Gastrocnemius medialis (tissue), 4 donors: ENCODE measurements at regions not wholly inside any gene's neighbourhood (a gene's known extent, or its start where the extent isn't known, plus 50 kb on each side); places are given as distances from the start of the nearest gene placed in this dataset.

Experiments used
- ATAC-seq, 2 donors: fragments of 150-250 bp; one replicate each; pipeline ENCODE4 v1.9.1; 2016
- DNase-seq, 2 donors: peaks; one replicate each; pipeline ENCODE4 v3.0.0-alpha.2; 2019
- H3K27ac ChIP-seq, 4 donors: fragments of 200-600 bp; sonication (generic); 1 replicate in 1 of 4; 2 replicates in 3 of 4; pipeline ENCODE4 v1.5.1; 2016 to 2018; ENCODE audit warnings: mild to moderate bottlenecking in 2 of 4, moderate library complexity in 1 of 4
- H3K27me3 ChIP-seq, 3 donors: fragments of 200-600 bp; sonication (generic) in 2 of 3; 1 replicate in 1 of 3; 2 replicates in 2 of 3; pipeline versions ENCODE4 v1.5.1 to v1.6.0; 2016 to 2019; ENCODE audit warnings: mild to moderate bottlenecking in 1 of 3, moderate library complexity in 1 of 3
- H3K36me3 ChIP-seq, 2 donors: fragments of 200-600 bp; sonication (generic) in 1 of 2; one replicate each; pipeline ENCODE4 v1.5.1; 2017 to 2018
- H3K4me1 ChIP-seq, 2 donors: fragments of 200-600 bp; sonication (generic) in 1 of 2; one replicate each; pipeline ENCODE4 v1.5.1; 2016 to 2017; ENCODE audit warnings: mild to moderate bottlenecking in 2 of 2
- H3K4me3 ChIP-seq, 4 donors: fragments of 200-600 bp; sonication (generic) in 3 of 4; 1 replicate in 1 of 4; 2 replicates in 3 of 4; pipeline ENCODE4 v1.5.1; 2016 to 2019; ENCODE audit warnings: mild to moderate bottlenecking in 2 of 4
- H3K9me3 ChIP-seq, 3 donors: fragments of 200-600 bp; sonication (generic) in 2 of 3; 1 replicate in 1 of 3; 2 replicates in 2 of 3; pipeline ENCODE4 v1.5.1; 2016 to 2019
- POLR2A ChIP-seq, 2 donors: fragments of 450-650 bp; IDR thresholded peaks; one replicate each; pipeline ENCODE4 v1.6.1; 2017; ENCODE audit warnings: antibody characterized with exemption in 2 of 2, mild to moderate bottlenecking in 2 of 2, moderate library complexity in 2 of 2
- in situ Hi-C, 4 donors: fragments of 200-750 bp; cut with MboI; loops; one replicate each; pipeline versions ENCODE4 v1.15.0 to v1.8.0; 2017; ENCODE audit warnings: low sequenced_read_pairs in 4 of 4
- intact Hi-C: fragments of 100-400 bp; cut with DNase I; formaldehyde crosslinking; loops from one replicate; pipeline ENCODE4 v1.15.1; 2023; ENCODE audit warnings: low total_unique reads
- TF ChIP-seq, protein P1 (sequence below), 5 experiments: fragments of 450-650 bp in 3 of 5; fragments of 200-600 bp in 2 of 5; sonication (generic) in 2 of 5; IDR thresholded peaks in 4 of 5; conservative IDR thresholded peaks in 1 of 5; 1 replicate in 4 of 5; 2 replicates in 1 of 5; pipeline ENCODE4 v1.5.1; 2016 to 2019; ENCODE audit warnings: antibody characterized with exemption in 5 of 5, mild to moderate bottlenecking in 3 of 5, moderate library complexity in 3 of 5

DNA sequence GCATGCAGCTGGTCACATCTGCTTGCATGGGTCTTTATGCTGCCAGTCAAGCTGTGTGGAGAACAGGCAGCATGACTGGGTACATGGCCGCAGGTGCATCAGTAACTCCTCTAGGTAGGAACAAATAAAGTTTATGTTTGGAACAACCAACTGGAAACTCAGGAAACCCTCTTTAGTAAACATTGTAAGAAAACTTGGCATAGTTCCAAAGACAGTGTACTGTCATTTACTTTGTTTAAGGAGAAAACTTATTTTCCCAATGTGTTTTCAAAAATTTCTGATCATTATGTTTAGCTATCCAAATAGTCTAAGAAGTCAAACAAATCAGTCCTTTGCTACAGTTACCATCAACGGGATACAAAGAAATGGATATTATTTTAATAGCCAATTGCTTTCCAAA lies 386.0 kb downstream of the CHSY3 start:
- no peaks in the 10 kb centered on the region for H3K4me1 ChIP-seq
- no peaks in the 10 kb centered on the region for H3K36me3 ChIP-seq
- no peaks in the 10 kb centered on the region for H3K27me3 ChIP-seq
- no peak overlapping the region for H3K4me3 ChIP-seq
- H3K27ac ChIP-seq: no peak overlapping the region
- intact Hi-C loops: no loop called here
- in situ Hi-C loops: no loop called here
- DNase-seq: no peak
- TF ChIP-seq, protein P1, sequence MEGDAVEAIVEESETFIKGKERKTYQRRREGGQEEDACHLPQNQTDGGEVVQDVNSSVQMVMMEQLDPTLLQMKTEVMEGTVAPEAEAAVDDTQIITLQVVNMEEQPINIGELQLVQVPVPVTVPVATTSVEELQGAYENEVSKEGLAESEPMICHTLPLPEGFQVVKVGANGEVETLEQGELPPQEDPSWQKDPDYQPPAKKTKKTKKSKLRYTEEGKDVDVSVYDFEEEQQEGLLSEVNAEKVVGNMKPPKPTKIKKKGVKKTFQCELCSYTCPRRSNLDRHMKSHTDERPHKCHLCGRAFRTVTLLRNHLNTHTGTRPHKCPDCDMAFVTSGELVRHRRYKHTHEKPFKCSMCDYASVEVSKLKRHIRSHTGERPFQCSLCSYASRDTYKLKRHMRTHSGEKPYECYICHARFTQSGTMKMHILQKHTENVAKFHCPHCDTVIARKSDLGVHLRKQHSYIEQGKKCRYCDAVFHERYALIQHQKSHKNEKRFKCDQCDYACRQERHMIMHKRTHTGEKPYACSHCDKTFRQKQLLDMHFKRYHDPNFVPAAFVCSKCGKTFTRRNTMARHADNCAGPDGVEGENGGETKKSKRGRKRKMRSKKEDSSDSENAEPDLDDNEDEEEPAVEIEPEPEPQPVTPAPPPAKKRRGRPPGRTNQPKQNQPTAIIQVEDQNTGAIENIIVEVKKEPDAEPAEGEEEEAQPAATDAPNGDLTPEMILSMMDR (IDR thresholded peaks at IDR 0.05 in 4 of 5, conservative IDR thresholded peaks at IDR 0.05 in 1 of 5): no peak
- TF ChIP-seq POLR2A (IDR thresholded peaks at IDR 0.05): no peak
- H3K9me3 ChIP-seq: no peaks in the 10 kb centered on the region
- ATAC-seq: no peak

DNA sequence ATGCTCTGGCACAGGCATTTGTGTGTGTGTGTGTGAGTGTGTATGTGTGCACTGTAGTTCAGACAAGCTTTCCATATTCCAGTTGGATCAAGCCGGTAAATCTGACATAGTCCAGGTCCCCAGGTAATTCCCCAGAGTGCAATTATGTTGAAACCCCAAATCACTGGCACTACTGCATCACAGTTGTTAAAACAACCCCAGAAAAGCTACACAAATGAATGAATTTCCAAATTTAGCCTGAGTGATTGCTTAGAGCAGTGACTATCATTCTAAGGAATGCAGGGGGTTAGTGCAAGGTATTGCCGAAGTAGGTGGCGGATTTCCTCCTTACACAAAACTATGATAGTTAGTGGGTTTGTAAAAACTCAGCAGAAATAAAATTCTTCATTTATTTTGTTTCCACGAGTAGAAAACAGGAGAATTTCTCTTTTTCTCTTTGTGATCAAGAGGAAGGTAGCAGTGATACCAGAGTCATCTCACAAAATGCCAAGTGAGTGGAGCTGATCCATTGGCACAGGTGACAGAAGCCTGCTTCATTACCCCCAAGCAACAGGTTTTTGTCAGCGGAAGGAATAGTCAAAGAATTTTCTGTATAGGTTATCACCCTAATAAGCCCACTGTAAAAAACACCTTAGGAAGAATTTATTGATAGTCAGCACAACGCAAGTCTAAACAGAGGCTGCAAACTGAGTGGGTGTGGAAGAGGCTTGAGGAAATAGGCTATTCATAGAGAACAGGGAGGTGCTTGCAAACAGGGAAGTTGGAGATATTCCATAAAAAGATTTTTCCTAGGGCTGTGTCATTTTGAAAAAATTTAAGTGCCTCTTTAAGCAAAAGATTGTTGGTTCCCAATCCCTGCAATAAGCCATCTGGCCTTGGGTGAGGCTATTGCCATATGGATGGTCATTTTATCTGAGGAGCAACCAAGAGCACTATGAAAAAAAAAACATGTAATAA lies 385.1 kb downstream of the CHSY3 start:
- Histone ChIP-seq H3K4me3 (no peak overlapping the region), H3K36me3 (no peaks in the 10 kb centered on the region), H3K9me3 (no peaks in the 10 kb centered on the region), H3K27ac (no peak overlapping the region), H3K27me3 (no peaks in the 10 kb centered on the region), H3K4me1 (no peaks in the 10 kb centered on the region)
- intact Hi-C loops: no loop called here
- TF ChIP-seq POLR2A (IDR thresholded peaks at IDR 0.05): no peak
- TF ChIP-seq, protein P1 (IDR thresholded peaks at IDR 0.05 in 4 of 5, conservative IDR thresholded peaks at IDR 0.05 in 1 of 5): no peak
- ATAC-seq (no peak), DNase-seq (no peak)
- in situ Hi-C loops: no loop called here

DNA sequence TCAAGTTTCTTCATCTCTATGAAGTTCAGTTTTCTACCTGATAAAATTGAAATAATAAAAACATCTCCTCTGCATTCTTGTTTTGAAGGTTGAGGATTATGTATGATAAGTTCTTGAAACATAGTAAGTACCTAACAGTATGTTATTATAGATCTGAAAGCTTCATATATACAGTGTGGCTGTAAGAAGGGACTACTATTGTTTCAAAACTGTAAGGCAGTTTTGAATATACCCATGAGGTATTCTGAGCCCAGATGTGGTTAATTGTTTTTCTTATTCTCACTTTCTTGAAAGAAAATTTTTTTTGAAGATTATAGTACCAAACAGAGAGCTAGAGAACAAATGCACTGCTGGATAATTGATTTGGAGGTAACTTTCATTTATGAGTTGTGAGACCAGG lies 383.2 kb downstream of the CHSY3 start:
- no peaks in the 10 kb centered on the region for H3K36me3 ChIP-seq
- no peak overlapping the region for H3K27ac ChIP-seq
- no peak for TF ChIP-seq POLR2A (IDR thresholded peaks at IDR 0.05)
- TF ChIP-seq, protein P1 (IDR thresholded peaks at IDR 0.05 in 4 of 5, conservative IDR thresholded peaks at IDR 0.05 in 1 of 5): no peak
- no peak for ATAC-seq
- DNase-seq: no peak
- H3K4me3 ChIP-seq: no peak overlapping the region
- no peaks in the 10 kb centered on the region for H3K27me3 ChIP-seq
- intact Hi-C loops (no loop called here), in situ Hi-C loops (no loop called here)
- no peaks in the 10 kb centered on the region for H3K9me3 ChIP-seq
- H3K4me1 ChIP-seq: no peaks in the 10 kb centered on the region

DNA sequence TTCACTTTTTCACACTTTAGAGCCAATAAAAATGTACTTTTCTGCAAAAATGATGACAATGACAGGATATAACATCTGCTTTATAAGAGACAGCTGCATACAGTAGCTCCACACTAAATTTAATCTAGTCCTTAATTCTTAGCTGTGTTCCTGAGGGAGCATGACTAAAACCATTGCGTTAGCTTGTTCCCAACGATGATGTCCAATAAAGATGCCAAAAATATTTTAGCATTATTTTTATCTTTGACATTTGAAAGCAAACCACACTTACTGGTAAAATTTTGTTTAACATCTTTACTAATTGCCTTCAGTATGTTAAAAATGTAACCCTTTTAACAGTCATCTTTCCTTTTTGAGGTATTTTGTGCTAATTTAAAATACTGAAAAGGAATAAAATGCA lies 382.7 kb downstream of the CHSY3 start:
- in situ Hi-C loops (no loop called here), intact Hi-C loops (no loop called here)
- DNase-seq (no peak), ATAC-seq (no peak)
- TF ChIP-seq, protein P1 (IDR thresholded peaks at IDR 0.05 in 4 of 5, conservative IDR thresholded peaks at IDR 0.05 in 1 of 5): no peak
- Histone ChIP-seq H3K4me1 (no peaks in the 10 kb centered on the region), H3K36me3 (no peaks in the 10 kb centered on the region), H3K4me3 (no peak overlapping the region), H3K27ac (no peak overlapping the region), H3K27me3 (no peaks in the 10 kb centered on the region), H3K9me3 (no peaks in the 10 kb centered on the region)
